H9 (cell line): ENCODE measurements at regions not wholly inside any gene's neighbourhood (a gene's known extent, or its start where the extent isn't known, plus 50 kb on each side); places are given as distances from the start of the nearest gene placed in this dataset.

Source experiments
- DNase-seq: peaks from one replicate; pipeline ENCODE4 v3.0.0-alpha.2; 2017
- H2AFZ ChIP-seq: one replicate; pipeline ENCODE4 v1.6.1; 2013; ENCODE audit warnings: mild to moderate bottlenecking, low read length, control low read depth, moderate library complexity
- H2AK5ac ChIP-seq: 2 replicates; pipeline ENCODE4 v1.6.1; 2013; ENCODE audit warnings: low read length, control low read depth, mixed read lengths; ENCODE audit not compliant: insufficient read length
- H2BK120ac ChIP-seq: one replicate; pipeline ENCODE4 v1.6.1; 2013; ENCODE audit warnings: low read depth, mild to moderate bottlenecking, low read length, control low read depth, inconsistent platforms; ENCODE audit not compliant: poor library complexity, severe bottlenecking
- H2BK12ac ChIP-seq: 2 replicates; pipeline ENCODE4 v1.6.1; 2013; ENCODE audit warnings: low read length, control low read depth, mixed read lengths, low read depth; ENCODE audit not compliant: insufficient read length
- H2BK15ac ChIP-seq: 2 replicates; pipeline ENCODE4 v1.6.1; 2013; ENCODE audit warnings: low read depth, low read length, control low read depth
- H2BK20ac ChIP-seq: one replicate; pipeline ENCODE4 v1.6.1; 2013; ENCODE audit warnings: low read depth, mild to moderate bottlenecking, low read length, control low read depth, inconsistent platforms; ENCODE audit not compliant: poor library complexity, severe bottlenecking
- H2BK5ac ChIP-seq: 2 replicates; pipeline ENCODE4 v1.6.1; 2013; ENCODE audit warnings: low read length, control low read depth, mixed read lengths; ENCODE audit not compliant: insufficient read length
- H3K14ac ChIP-seq: 2 replicates; pipeline ENCODE4 v1.6.1; 2013; ENCODE audit warnings: low read length, control low read depth; ENCODE audit not compliant: insufficient read depth
- H3K18ac ChIP-seq: 2 replicates; pipeline ENCODE4 v1.6.1; 2013; ENCODE audit warnings: low read depth, mild to moderate bottlenecking, mixed read lengths, low read length, control low read depth; ENCODE audit not compliant: insufficient read length
- H3K23ac ChIP-seq: 2 replicates; pipeline ENCODE4 v1.6.1; 2013; ENCODE audit warnings: low read length, control low read depth, mixed read lengths, low read depth; ENCODE audit not compliant: insufficient read length
- H3K23me2 ChIP-seq: 2 replicates; pipeline ENCODE4 v1.6.1; 2013; ENCODE audit warnings: low read depth, mild to moderate bottlenecking, mixed read lengths, low read length, control low read depth; ENCODE audit not compliant: insufficient read length, poor library complexity, severe bottlenecking
- H3K27ac ChIP-seq: 2 replicates; pipeline ENCODE4 v1.5.1; 2013; ENCODE audit warnings: low read length, control low read depth, mixed read lengths, low read depth; ENCODE audit not compliant: insufficient read length
- H3K27me3 ChIP-seq: 2 replicates; pipeline ENCODE4 v1.6.1; 2013; ENCODE audit warnings: low read length, control low read depth, inconsistent platforms; ENCODE audit not compliant: insufficient read depth
- H3K4ac ChIP-seq: 2 replicates; pipeline ENCODE4 v1.6.1; 2013; ENCODE audit warnings: low read depth, mild to moderate bottlenecking, control low read depth, inconsistent platforms, low read length, moderate library complexity
- H3K4me1 ChIP-seq: 2 replicates; pipeline ENCODE4 v1.6.1; 2013; ENCODE audit warnings: low read length, control low read depth, inconsistent platforms; ENCODE audit not compliant: insufficient read depth
- H3K4me2 ChIP-seq: 2 replicates; pipeline ENCODE4 v1.6.1; 2013; ENCODE audit warnings: low read length, control low read depth, mixed read lengths; ENCODE audit not compliant: insufficient read length, insufficient read depth
- H3K56ac ChIP-seq: 2 replicates; pipeline ENCODE4 v1.6.1; 2013; ENCODE audit warnings: low read depth, mild to moderate bottlenecking, mixed read lengths, low read length, control low read depth; ENCODE audit not compliant: insufficient read length
- H3K79me1 ChIP-seq: 2 replicates; pipeline ENCODE4 v1.6.1; 2013; ENCODE audit warnings: low read depth, mild to moderate bottlenecking, moderate library complexity, low read length, control low read depth, inconsistent platforms; ENCODE audit not compliant: insufficient read depth, poor library complexity, severe bottlenecking
- H3K79me2 ChIP-seq: 2 replicates; pipeline ENCODE4 v1.6.1; 2013; ENCODE audit warnings: low read length, control low read depth, inconsistent platforms; ENCODE audit not compliant: insufficient read depth
- H3K9ac ChIP-seq: 2 replicates; pipeline ENCODE4 v1.6.1; 2013; ENCODE audit warnings: low read length, control low read depth, mixed read lengths; ENCODE audit not compliant: insufficient read length; ENCODE audit errors: extremely low read depth
- H3K9me3 ChIP-seq: one replicate; pipeline ENCODE4 v1.6.1; 2013; ENCODE audit warnings: low read depth, low read length, inconsistent platforms; ENCODE audit not compliant: control insufficient read depth
- H3T11ph ChIP-seq: one replicate; pipeline ENCODE4 v1.6.1; 2013; ENCODE audit warnings: mild to moderate bottlenecking, low read length, control low read depth, inconsistent platforms
- H4K20me1 ChIP-seq: one replicate; pipeline ENCODE4 v1.6.1; 2013; ENCODE audit not compliant: control insufficient read depth, insufficient read length, insufficient read depth
- H4K5ac ChIP-seq: 2 replicates; pipeline ENCODE4 v1.6.1; 2013; ENCODE audit warnings: low read depth, mild to moderate bottlenecking, mixed read lengths, low read length, control low read depth; ENCODE audit not compliant: insufficient read length
- H4K8ac ChIP-seq: replicated peaks from 2 replicates; pipeline ENCODE4 v1.6.1; 2013; ENCODE audit warnings: low read length, control low read depth, mixed read lengths, low read depth; ENCODE audit not compliant: insufficient read length
- H4K91ac ChIP-seq: 2 replicates; pipeline ENCODE4 v1.6.1; 2013; ENCODE audit warnings: low read depth, mild to moderate bottlenecking, moderate library complexity, mixed read lengths, low read length, control low read depth; ENCODE audit not compliant: insufficient read length
- H3K27ac Mint-ChIP-seq, 3 experiments: 2 replicates in 2 of 3; 3 replicates in 1 of 3; pipeline ENCODE4 v1.8.0; 2020 to 2021; ENCODE audit warnings: mixed read lengths in 3 of 3, mild to moderate bottlenecking in 1 of 3, moderate library complexity in 1 of 3
- H3K27me3 Mint-ChIP-seq: 2 replicates; pipeline ENCODE4 v1.8.0; 2021; ENCODE audit warnings: low read depth, mild to moderate bottlenecking, moderate library complexity, mixed read lengths
- H3K36me3 Mint-ChIP-seq, 3 experiments: 2 replicates in 2 of 3; 3 replicates in 1 of 3; pipeline ENCODE4 v1.8.0; 2020 to 2021; ENCODE audit warnings: low read depth in 3 of 3, mixed read lengths in 3 of 3; ENCODE audit not compliant: insufficient read depth in 1 of 3
- H3K4me1 Mint-ChIP-seq, 2 experiments: 2 replicates each; pipeline ENCODE4 v1.8.0; 2020; ENCODE audit warnings: mixed read lengths in 2 of 2
- H3K4me3 Mint-ChIP-seq, 2 experiments: 2 replicates in 1 of 2; 3 replicates in 1 of 2; pipeline ENCODE4 v1.8.0; 2020 to 2021; ENCODE audit warnings: mild to moderate bottlenecking in 2 of 2, mixed read lengths in 2 of 2, moderate library complexity in 1 of 2
- H3K9me3 Mint-ChIP-seq, 2 experiments: 2 replicates in 1 of 2; 3 replicates in 1 of 2; pipeline ENCODE4 v1.8.0; 2020; ENCODE audit warnings: mild to moderate bottlenecking in 2 of 2, mixed read lengths in 2 of 2, moderate library complexity in 1 of 2
- CTCF ChIP-seq: fragments of 200-600 bp; sonication (generic); conservative IDR thresholded peaks from 3 replicates; pipeline ENCODE4 v1.8.0; 2021; ENCODE audit warnings: antibody characterized with exemption, mild to moderate bottlenecking
- WGBS: extraction: QIAGEN DNeasy Blood & Tissue Kit; methylation state at CpG from one replicate; pipeline ENCODE4 v1.1.7; 2013; ENCODE audit warnings: missing lambda C conversion rate, low lambda C conversion rate, mixed read lengths; ENCODE audit not compliant: insufficient read length; ENCODE audit errors: extremely low coverage; 5-methylcytosine and 5-hydroxymethylcytosine counted together

GRCh38 chr9:92180002-92180400, 64.8 kb upstream of the SPTLC1 start:
- Histone ChIP-seq H3K14ac (no peak overlapping the region), H2BK12ac (no peak overlapping the region), H3K9ac (no peak overlapping the region), H3K4me1 (no peaks in the 10 kb centered on the region), H3K9me3 (no peaks in the 10 kb centered on the region), H4K91ac (no peak overlapping the region), H3K18ac (no peak overlapping the region), H3K27me3 (no peaks in the 10 kb centered on the region), H3K79me1 (no peaks in the 10 kb centered on the region), H2BK20ac (no peak overlapping the region), H2AFZ (no peak overlapping the region), H2AK5ac (no peak overlapping the region), H4K5ac (no peak overlapping the region), H3K23ac (no peak overlapping the region), H2BK15ac (no peak overlapping the region), H2BK5ac (no peak overlapping the region), H4K20me1 (no peaks in the 10 kb centered on the region), H3K4me2 (no peak overlapping the region), H3K4ac (no peak overlapping the region), H3K27ac (no peak overlapping the region), H2BK120ac (no peak overlapping the region), H3K56ac (no peak overlapping the region), H3T11ph (no peak overlapping the region), H3K79me2 (no peaks in the 10 kb centered on the region), H4K8ac (no peak overlapping the region), H3K23me2 (no peaks in the 10 kb centered on the region)
- Mint-ChIP-seq H3K36me3 (peaks cover 0 to 3% (median 0%) of the 10 kb centered on the region in 3 experiments; a peak in 1 of 7 replicates), H3K27ac (no peak overlapping the region), H3K4me3 (no peak overlapping the region), H3K27me3 (peaks cover 8% of the 10 kb centered on the region), H3K4me1 (peaks cover 0 to 4% of the 10 kb centered on the region in 2 experiments; a peak in 3 of 4 replicates), H3K9me3 (peaks cover 3 to 6% of the 10 kb centered on the region in 2 experiments; a peak in 3 of 5 replicates)
- no peak for DNase-seq
- no CpG with 5 or more reads among the region's 3 CpGs for WGBS
- no peak for TF ChIP-seq CTCF
